CD4-positive, alpha-beta memory T cell (primary cell): ENCODE measurements at regions not wholly inside any gene's neighbourhood (a gene's known extent, or its start where the extent isn't known, plus 50 kb on each side); places are given as distances from the start of the nearest gene placed in this dataset.
"Not testable (repeated sequence)": the region's sequence is repeated elsewhere in the genome, so short reads cannot be mapped to it uniquely, and the experiment has no call there.

ENCODE experiments used
- CTCF ChIA-PET: fragments of 350-600 bp; sonication (Branson Sonifier 250); formaldehyde crosslinking; loops from one replicate; lab custom pipeline; 2021; ENCODE audit warnings: inconsistent platforms; ENCODE audit not compliant: partially characterized antibody; lab: Charles Lee
- POLR2A ChIA-PET: fragments of 350-600 bp; sonication (Branson Sonifier 250); formaldehyde crosslinking; loops from one replicate; lab custom pipeline; 2021; ENCODE audit not compliant: partially characterized antibody; lab: Charles Lee
- DNase-seq, 5 donors: peaks; one replicate each; pipeline versions ENCODE4 v3.0.0 to v3.0.0-alpha.2; 2020 to 2022; ENCODE audit warnings: mixed read lengths in 1 of 5
- H3K27ac ChIP-seq: one replicate; pipeline ENCODE4 v1.7.0; 2013; ENCODE audit warnings: low read depth, low read length
- H3K27me3 ChIP-seq: 2 replicates; pipeline ENCODE4 v1.7.0; 2013; ENCODE audit warnings: mild to moderate bottlenecking, low read length, moderate library complexity; ENCODE audit not compliant: insufficient read depth
- H3K36me3 ChIP-seq: 2 replicates; pipeline ENCODE4 v1.7.0; 2013; ENCODE audit warnings: mild to moderate bottlenecking, low read length, moderate library complexity; ENCODE audit not compliant: insufficient read depth
- H3K4me1 ChIP-seq: 2 replicates; pipeline ENCODE4 v1.7.0; 2013; ENCODE audit warnings: mild to moderate bottlenecking, low read length, moderate library complexity; ENCODE audit not compliant: insufficient read depth
- H3K4me3 ChIP-seq, 2 donors: one replicate each; pipeline ENCODE4 v1.7.0; 2013; ENCODE audit warnings: low read length in 2 of 2, mild to moderate bottlenecking in 1 of 2
- H3K9me3 ChIP-seq, 2 donors: one replicate each; pipeline ENCODE4 v1.7.0; 2013; ENCODE audit warnings: low read length in 2 of 2, control low read depth in 1 of 2; ENCODE audit not compliant: control insufficient read depth in 1 of 2
- H3K27ac Mint-ChIP-seq, 7 donors: one replicate each; pipeline ENCODE4 v1.8.0; 2020 to 2021; ENCODE audit warnings: mixed read lengths in 7 of 7, mild to moderate bottlenecking in 6 of 7, inconsistent platforms in 3 of 7, moderate library complexity in 3 of 7
- H3K27me3 Mint-ChIP-seq, 2 donors: one replicate each; pipeline ENCODE4 v1.8.0; 2020 to 2021; ENCODE audit warnings: mixed read lengths in 2 of 2
- H3K36me3 Mint-ChIP-seq, 2 donors: one replicate each; pipeline ENCODE4 v1.8.0; 2020 to 2021; ENCODE audit warnings: mixed read lengths in 2 of 2, inconsistent platforms in 1 of 2, mild to moderate bottlenecking in 1 of 2
- H3K4me1 Mint-ChIP-seq, 4 donors: one replicate each; pipeline ENCODE4 v1.8.0; 2020 to 2021; ENCODE audit warnings: mixed read lengths in 4 of 4, mild to moderate bottlenecking in 1 of 4
- H3K4me3 Mint-ChIP-seq, 8 donors: one replicate each; pipeline ENCODE4 v1.8.0; 2020 to 2021; ENCODE audit warnings: mixed read lengths in 8 of 8, mild to moderate bottlenecking in 7 of 8, moderate library complexity in 6 of 8, inconsistent platforms in 3 of 8
- H3K9me3 Mint-ChIP-seq, 8 donors: one replicate each; pipeline ENCODE4 v1.8.0; 2020 to 2021; ENCODE audit warnings: mixed read lengths in 8 of 8, mild to moderate bottlenecking in 5 of 8, inconsistent platforms in 3 of 8, moderate library complexity in 1 of 8
- intact Hi-C: fragments of 100-400 bp; cut with micrococcal nuclease; formaldehyde crosslinking; loops from one replicate; pipeline ENCODE4 v1.15.1; 2023

DNA sequence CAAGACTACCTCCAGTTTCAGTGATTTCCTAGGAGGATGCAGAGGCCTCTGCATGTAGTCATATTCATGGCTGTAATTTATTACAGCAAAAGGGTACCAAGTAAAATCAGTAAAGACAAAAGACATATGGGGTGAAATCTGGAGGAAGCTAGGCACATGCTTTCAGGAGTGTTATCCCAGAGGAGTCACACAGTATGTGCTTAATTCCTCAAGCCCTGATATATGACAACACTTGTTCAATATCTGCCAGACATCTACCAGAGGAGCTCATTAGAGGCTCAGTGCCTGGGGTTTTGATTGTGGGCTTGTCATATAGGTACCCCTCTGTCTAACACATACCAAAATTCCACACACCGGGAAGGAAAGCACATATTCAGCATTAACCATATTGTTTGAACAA, 283.8 kb downstream of the CXCL12 start:
- H3K36me3 Mint-ChIP-seq, result no peaks in the 10 kb centered on the region
- H3K4me3 ChIP-seq, result no peak overlapping the region
- H3K27ac Mint-ChIP-seq, result no peak overlapping the region

DNA sequence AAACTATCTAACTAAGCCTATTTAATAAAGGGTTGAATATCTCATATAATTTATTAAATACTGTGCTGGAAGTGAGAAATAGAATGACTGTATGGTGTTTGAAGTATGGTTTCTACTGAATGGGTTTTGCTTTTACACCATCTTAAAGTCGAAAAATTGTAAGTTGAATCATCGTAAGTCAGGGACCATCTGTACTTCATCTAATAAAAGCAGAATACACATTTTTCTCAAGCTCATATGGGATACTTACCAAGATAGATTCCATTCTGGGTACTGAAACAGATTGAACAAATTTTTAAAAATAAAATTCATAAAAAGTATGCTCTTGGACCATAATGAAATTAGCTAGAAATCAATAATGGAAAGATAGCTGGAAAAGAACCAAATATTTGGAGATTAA, 285.4 kb downstream of the CXCL12 start:
- no peak overlapping the region for H3K27ac Mint-ChIP-seq
- no peak overlapping the region for H3K4me3 ChIP-seq
- no peaks in the 10 kb centered on the region for H3K36me3 ChIP-seq
- H3K9me3 ChIP-seq, result no peaks in the 10 kb centered on the region
- peaks cover 0 to 12% (median 3%) of the 10 kb centered on the region in 8 donors for H3K9me3 Mint-ChIP-seq
- H3K4me1 ChIP-seq, result no peaks in the 10 kb centered on the region
- intact Hi-C loops, result no loop called here
- ChIA-PET CTCF (no interaction called here), POLR2A (no interaction called here)
- no peak overlapping the region for H3K4me3 Mint-ChIP-seq
- no peaks in the 10 kb centered on the region for H3K27me3 ChIP-seq
- DNase-seq, result no peak
- peaks cover 0 to 2% of the 10 kb centered on the region in 2 donors for H3K27me3 Mint-ChIP-seq
- H3K27ac ChIP-seq, result no peak overlapping the region
- no peaks in the 10 kb centered on the region for H3K4me1 Mint-ChIP-seq
- no peaks in the 10 kb centered on the region for H3K36me3 Mint-ChIP-seq

More for the DNA sequence above, 283.8 kb downstream of the CXCL12 start:
- Mint-ChIP-seq H3K4me1 (no peaks in the 10 kb centered on the region), H3K27me3 (peaks cover 0 to 2% of the 10 kb centered on the region in 2 donors), H3K4me3 (no peak overlapping the region), H3K9me3 (peaks cover 0 to 7% (median 2%) of the 10 kb centered on the region in 8 donors)
- DNase-seq, result no peak
- H3K27me3 ChIP-seq, result no peaks in the 10 kb centered on the region
- intact Hi-C loops, result no loop called here
- H3K36me3 ChIP-seq, result no peaks in the 10 kb centered on the region
- no peaks in the 10 kb centered on the region for H3K4me1 ChIP-seq
- ChIA-PET POLR2A (no interaction called here), CTCF (interaction anchor here (1.0 kb wide), 1 partner anchor 11 kb away, joined by 3 read pairs; no protein-coding TSS in a partner anchor)
- no peak overlapping the region for H3K27ac ChIP-seq
- no peaks in the 10 kb centered on the region for H3K9me3 ChIP-seq

DNA sequence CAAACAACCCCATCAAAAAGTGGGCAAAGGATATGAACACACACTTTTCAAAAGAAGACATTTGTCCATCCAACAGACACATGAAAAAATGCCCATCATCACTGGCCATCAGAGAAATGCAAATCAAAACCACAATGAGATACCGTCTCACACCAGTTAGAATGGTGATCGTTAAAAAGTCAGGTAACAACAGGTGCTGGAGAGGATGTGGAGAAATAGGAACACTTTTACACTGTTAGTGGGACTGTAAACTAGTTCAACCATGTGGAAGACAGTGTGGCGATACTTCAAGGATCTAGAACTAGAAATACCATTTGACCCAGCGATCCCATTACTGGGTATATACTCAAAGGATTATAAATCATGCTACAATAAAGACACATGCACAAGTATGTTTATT, 288.7 kb downstream of the CXCL12 start:
- intact Hi-C loops, result not testable (repeated sequence)

DNA sequence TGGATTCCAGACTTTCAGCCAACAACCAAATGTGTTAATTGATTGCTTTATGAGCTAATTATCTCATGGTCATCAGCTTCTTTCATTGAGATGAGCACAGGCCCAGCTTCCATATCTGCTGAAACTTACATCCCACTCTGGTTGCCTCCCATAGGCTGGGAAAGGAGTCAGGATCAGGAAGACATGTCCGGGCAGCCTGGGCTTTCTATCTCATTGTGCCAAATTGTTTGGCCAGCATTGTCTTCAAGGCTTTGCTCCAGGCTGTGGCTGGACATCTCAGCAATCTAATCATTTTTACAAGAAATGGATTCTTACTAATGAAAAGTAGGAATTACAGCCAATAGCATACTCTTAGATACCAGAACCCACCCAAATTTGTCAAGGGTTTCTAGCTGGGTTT, 295.2 kb downstream of the CXCL12 start:
- Histone ChIP-seq H3K27me3 (no peaks in the 10 kb centered on the region), H3K9me3 (no peaks in the 10 kb centered on the region), H3K4me1 (no peaks in the 10 kb centered on the region), H3K27ac (no peak overlapping the region), H3K36me3 (no peaks in the 10 kb centered on the region), H3K4me3 (no peak overlapping the region)
- no peak overlapping the region for H3K27ac Mint-ChIP-seq
- peaks cover 0 to 20% (median 14%) of the 10 kb centered on the region in 8 donors for H3K9me3 Mint-ChIP-seq
- DNase-seq, result no peak
- peaks cover 11 to 19% of the 10 kb centered on the region in 2 donors for H3K27me3 Mint-ChIP-seq
- ChIA-PET POLR2A (no interaction called here), CTCF (no interaction called here)
- intact Hi-C loops, result no loop called here
- no peak overlapping the region for H3K4me3 Mint-ChIP-seq
- no peaks in the 10 kb centered on the region for H3K4me1 Mint-ChIP-seq
- H3K36me3 Mint-ChIP-seq, result no peaks in the 10 kb centered on the region

More for the DNA sequence above, 288.7 kb downstream of the CXCL12 start:
- H3K27ac ChIP-seq, CTCF ChIA-PET, H3K27ac Mint-ChIP-seq, H3K36me3 Mint-ChIP-seq, H3K4me1 ChIP-seq, H3K27me3 Mint-ChIP-seq, POLR2A ChIA-PET, H3K36me3 ChIP-seq, H3K4me3 ChIP-seq, H3K4me1 Mint-ChIP-seq, DNase-seq, H3K4me3 Mint-ChIP-seq, H3K27me3 ChIP-seq, H3K9me3 ChIP-seq: not testable (repeated sequence)
- peaks cover 0 to 19% (median 8%) of the 10 kb centered on the region in 8 donors for H3K9me3 Mint-ChIP-seq

DNA sequence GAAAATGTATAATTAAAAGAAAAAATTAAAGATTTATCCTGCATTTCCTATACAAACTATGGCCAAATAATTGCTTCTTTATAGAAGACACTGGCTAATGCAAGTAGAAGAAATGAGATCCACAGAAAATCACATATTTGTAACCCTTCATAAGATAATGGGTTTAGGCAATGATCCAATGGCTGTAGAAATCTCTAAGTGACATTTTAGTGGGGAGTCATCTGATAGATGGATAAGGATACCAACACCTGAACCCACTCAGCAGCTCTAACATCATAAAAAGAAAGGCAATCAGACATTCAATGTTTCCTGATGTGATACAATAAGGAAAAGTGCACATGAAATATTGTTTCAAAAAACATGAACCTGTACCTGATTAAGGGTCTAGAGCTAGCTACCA, 297.5 kb downstream of the CXCL12 start:
- Mint-ChIP-seq H3K27me3 (peaks cover 9 to 14% of the 10 kb centered on the region in 2 donors), H3K9me3 (peaks cover 0 to 15% (median 9%) of the 10 kb centered on the region in 8 donors), H3K36me3 (no peaks in the 10 kb centered on the region), H3K27ac (no peak overlapping the region), H3K4me1 (no peaks in the 10 kb centered on the region), H3K4me3 (no peak overlapping the region)
- H3K4me3 ChIP-seq, result no peak overlapping the region
- no peaks in the 10 kb centered on the region for H3K9me3 ChIP-seq
- ChIA-PET CTCF (no interaction called here), POLR2A (no interaction called here)
- no peak overlapping the region for H3K27ac ChIP-seq
- no peak for DNase-seq
- H3K4me1 ChIP-seq, result no peaks in the 10 kb centered on the region
- no peaks in the 10 kb centered on the region for H3K36me3 ChIP-seq
- no peaks in the 10 kb centered on the region for H3K27me3 ChIP-seq
- intact Hi-C loops, result no loop called here

DNA sequence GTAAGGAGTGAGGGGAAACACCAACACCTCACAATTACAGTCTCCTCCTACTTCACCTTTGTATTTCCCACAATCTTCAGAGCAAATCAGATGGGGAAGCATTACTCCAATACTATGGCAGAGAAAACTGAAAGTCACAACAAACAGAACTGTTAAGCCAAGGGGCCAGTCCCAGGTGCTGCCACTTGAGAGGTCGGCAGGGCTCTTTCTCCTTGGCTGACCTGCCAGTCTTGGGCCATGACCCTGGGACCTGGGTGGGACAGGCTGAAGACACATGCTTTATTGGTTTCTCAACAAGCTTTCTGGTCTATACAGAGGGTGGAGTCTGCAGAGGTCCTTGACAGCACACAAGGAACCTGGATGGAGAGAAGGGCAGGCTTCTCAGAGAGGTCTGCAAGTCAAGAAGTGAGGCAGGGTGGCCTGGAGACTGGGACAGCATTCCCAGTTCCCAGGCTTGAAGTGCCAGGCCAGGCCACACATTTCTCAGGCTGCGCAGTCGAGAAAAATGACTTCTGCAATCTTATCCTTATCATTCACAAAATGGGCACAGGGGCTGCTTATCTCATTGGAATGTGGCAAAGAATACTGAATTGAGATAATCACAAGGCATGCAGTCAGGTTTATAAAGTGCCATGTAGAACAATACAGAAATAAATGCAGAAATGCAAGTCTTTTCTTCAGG, 301.0 kb downstream of the CXCL12 start:
- Mint-ChIP-seq H3K36me3 (no peaks in the 10 kb centered on the region), H3K27me3 (peaks cover 4 to 7% of the 10 kb centered on the region in 2 donors), H3K9me3 (peaks cover 0 to 6% (median 1%) of the 10 kb centered on the region in 8 donors), H3K27ac (no peak overlapping the region), H3K4me3 (no peak overlapping the region), H3K4me1 (no peaks in the 10 kb centered on the region)
- Histone ChIP-seq H3K9me3 (no peaks in the 10 kb centered on the region), H3K27ac (no peak overlapping the region), H3K36me3 (no peaks in the 10 kb centered on the region), H3K27me3 (no peaks in the 10 kb centered on the region), H3K4me1 (no peaks in the 10 kb centered on the region), H3K4me3 (no peak overlapping the region)
- ChIA-PET CTCF (no interaction called here), POLR2A (no interaction called here)
- no peak for DNase-seq
- intact Hi-C loops, result no loop called here

DNA sequence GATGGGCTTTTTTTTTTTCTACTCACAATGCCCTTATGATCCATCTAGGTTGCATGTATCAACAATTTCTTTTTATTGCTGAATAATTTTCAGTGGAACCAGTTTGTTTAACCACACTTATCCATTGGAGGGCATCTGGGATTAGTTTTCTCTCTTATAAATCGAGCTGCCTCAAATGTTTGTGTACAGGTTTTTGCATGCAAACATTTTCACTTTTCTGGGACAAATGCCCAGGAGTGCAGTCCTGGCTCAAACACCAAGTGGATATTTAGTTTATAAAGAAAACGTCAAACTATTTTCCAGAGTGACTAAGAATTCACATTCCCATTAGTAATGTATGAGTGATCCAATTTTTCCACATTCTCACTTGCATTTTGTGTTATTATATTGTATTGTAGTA, 313.4 kb downstream of the CXCL12 start:
- DNase-seq, result no peak
- CTCF ChIA-PET, result no interaction called here
- H3K27me3 ChIP-seq, result no peaks in the 10 kb centered on the region
- H3K36me3 Mint-ChIP-seq, result no peaks in the 10 kb centered on the region
- H3K4me3 ChIP-seq, result no peak overlapping the region
- H3K27me3 Mint-ChIP-seq, result peaks cover 0 to 2% of the 10 kb centered on the region in 2 donors
- no peak overlapping the region for H3K4me3 Mint-ChIP-seq
- H3K36me3 ChIP-seq, result no peaks in the 10 kb centered on the region
- intact Hi-C loops, result no loop called here
- H3K27ac Mint-ChIP-seq, result no peak overlapping the region
- H3K9me3 Mint-ChIP-seq, result peaks cover 0 to 4% (median 0%) of the 10 kb centered on the region in 8 donors
- no peaks in the 10 kb centered on the region for H3K9me3 ChIP-seq
- no peaks in the 10 kb centered on the region for H3K4me1 Mint-ChIP-seq
- POLR2A ChIA-PET, result no interaction called here
- no peaks in the 10 kb centered on the region for H3K4me1 ChIP-seq
- H3K27ac ChIP-seq, result no peak overlapping the region
